ENCODE measurements at regions not wholly inside any gene's neighbourhood (a gene's known extent, or its start where the extent isn't known, plus 50 kb on each side); places are given as distances from the start of the nearest gene placed in this dataset.
"Not testable (repeated sequence)": the region's sequence is repeated elsewhere in the genome, so short reads cannot be mapped to it uniquely, and the experiment has no call there.

DNA sequence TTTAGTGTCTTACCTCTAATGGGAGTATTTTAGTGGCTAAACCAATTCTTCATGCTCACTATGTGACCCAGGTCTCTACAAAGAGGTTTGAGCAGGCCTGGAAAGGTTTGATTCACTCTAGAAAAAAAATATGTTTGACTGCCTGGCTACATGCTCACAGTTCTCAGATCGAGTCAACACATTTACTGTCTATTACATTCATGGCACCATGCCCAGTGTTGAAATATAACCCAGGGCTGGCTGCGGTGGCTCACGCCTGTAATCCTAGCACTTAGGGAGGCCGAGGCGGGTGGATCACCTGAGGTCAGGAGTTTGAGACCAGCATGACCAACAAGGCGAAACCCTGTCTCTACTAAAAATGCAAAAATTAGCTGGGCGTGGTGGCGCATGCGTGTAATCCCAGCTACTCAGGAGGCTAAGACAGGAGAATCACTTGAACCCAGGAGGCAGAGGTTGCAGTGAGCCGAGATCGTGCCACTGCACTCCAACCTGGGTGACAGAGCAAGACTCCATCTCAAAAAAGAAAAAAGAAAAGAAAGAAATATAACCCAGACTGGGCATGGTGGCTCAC is 543.8 kb downstream of the HAPSTR1 start:
- TF ChIP-seq POLR2A, TAF1, SPI1 (IDR thresholded peaks at IDR 0.05; ENCODE audit: low read depth, low read length): not testable (repeated sequence)

Data from GM12891 (cell line).